ENCODE measurements at regions not wholly inside any gene's neighbourhood (a gene's known extent, or its start where the extent isn't known, plus 50 kb on each side); places are given as distances from the start of the nearest gene placed in this dataset.

GRCh38 chr3:174356596-174356995 is 502.5 kb upstream of the NAALADL2 start:
- dilution Hi-C loops (cut with MboI; ENCODE audit: extremely low pct_ligation_motif_present, low sequenced_read_pairs), result no loop called here
- H3K27ac ChIP-seq (ENCODE audit: control insufficient read depth, insufficient read depth, low read length), result no peak overlapping the region
- H4K20me1 ChIP-seq (ENCODE audit: control insufficient read depth, extremely low read depth, insufficient read depth, low read length), result no peaks in the 10 kb centered on the region
- H3K79me2 ChIP-seq (ENCODE audit: control insufficient read depth, insufficient read depth, low read length), result no peaks in the 10 kb centered on the region
- no peaks in the 10 kb centered on the region for H3K27me3 ChIP-seq (ENCODE audit: control insufficient read depth, extremely low read depth, insufficient read depth, low read length)
- no peak overlapping the region for H3K4me2 ChIP-seq (ENCODE audit: control insufficient read depth, extremely low read depth, insufficient read depth, low read depth, low read length)
- no peak overlapping the region for H3K4me3 ChIP-seq (ENCODE audit: control insufficient read depth in 2 of 3, extremely low read depth in 1 of 3, insufficient read depth in 2 of 3, low read depth in 1 of 3, low read length in 3 of 3)
- no peaks in the 10 kb centered on the region for H3K36me3 ChIP-seq (ENCODE audit: control insufficient read depth in 2 of 2, extremely low read depth in 1 of 2, insufficient read depth in 2 of 2, low read length in 2 of 2)
- no peak overlapping the region for H3K9ac ChIP-seq (ENCODE audit: control insufficient read depth, extremely low read depth, insufficient read depth, low read length)
- TF ChIP-seq EZH2 (IDR thresholded peaks at IDR 0.05; ENCODE audit: low read length), result no peak
- TF ChIP-seq, protein P1, sequence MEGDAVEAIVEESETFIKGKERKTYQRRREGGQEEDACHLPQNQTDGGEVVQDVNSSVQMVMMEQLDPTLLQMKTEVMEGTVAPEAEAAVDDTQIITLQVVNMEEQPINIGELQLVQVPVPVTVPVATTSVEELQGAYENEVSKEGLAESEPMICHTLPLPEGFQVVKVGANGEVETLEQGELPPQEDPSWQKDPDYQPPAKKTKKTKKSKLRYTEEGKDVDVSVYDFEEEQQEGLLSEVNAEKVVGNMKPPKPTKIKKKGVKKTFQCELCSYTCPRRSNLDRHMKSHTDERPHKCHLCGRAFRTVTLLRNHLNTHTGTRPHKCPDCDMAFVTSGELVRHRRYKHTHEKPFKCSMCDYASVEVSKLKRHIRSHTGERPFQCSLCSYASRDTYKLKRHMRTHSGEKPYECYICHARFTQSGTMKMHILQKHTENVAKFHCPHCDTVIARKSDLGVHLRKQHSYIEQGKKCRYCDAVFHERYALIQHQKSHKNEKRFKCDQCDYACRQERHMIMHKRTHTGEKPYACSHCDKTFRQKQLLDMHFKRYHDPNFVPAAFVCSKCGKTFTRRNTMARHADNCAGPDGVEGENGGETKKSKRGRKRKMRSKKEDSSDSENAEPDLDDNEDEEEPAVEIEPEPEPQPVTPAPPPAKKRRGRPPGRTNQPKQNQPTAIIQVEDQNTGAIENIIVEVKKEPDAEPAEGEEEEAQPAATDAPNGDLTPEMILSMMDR (optimal IDR thresholded peaks at IDR 0.05 in 1 of 3, IDR thresholded peaks at IDR 0.05 in 1 of 3, conservative IDR thresholded peaks at IDR 0.05 in 1 of 3; ENCODE audit: extremely low read depth in 1 of 3, insufficient read depth in 2 of 3, low read length in 3 of 3), result no peak
- H2AFZ ChIP-seq (ENCODE audit: control insufficient read depth, low read length), result no peak overlapping the region
- no peaks in the 10 kb centered on the region for H3K9me3 ChIP-seq (ENCODE audit: control insufficient read depth, low read depth, low read length)
- no peaks in the 10 kb centered on the region for H3K9me1 ChIP-seq (ENCODE audit: control insufficient read depth, extremely low read depth, insufficient read depth, low read length)
- FAIRE-seq (no peak), DNase-seq (ENCODE audit: low read depth, low spot score) (no peak)
- no peaks in the 10 kb centered on the region for H3K4me1 ChIP-seq (ENCODE audit: control insufficient read depth, extremely low read depth, insufficient read depth, low read length)

- Histone ChIP-seq H3K36me3 (ENCODE audit: control insufficient read depth in 2 of 2, extremely low read depth in 1 of 2, insufficient read depth in 2 of 2, low read length in 2 of 2) (no peaks in the 10 kb centered on the region), H3K9me1 (ENCODE audit: control insufficient read depth, extremely low read depth, insufficient read depth, low read length) (no peaks in the 10 kb centered on the region), H3K4me1 (ENCODE audit: control insufficient read depth, extremely low read depth, insufficient read depth, low read length) (no peaks in the 10 kb centered on the region), H3K27me3 (ENCODE audit: control insufficient read depth, extremely low read depth, insufficient read depth, low read length) (no peaks in the 10 kb centered on the region), H4K20me1 (ENCODE audit: control insufficient read depth, extremely low read depth, insufficient read depth, low read length) (no peaks in the 10 kb centered on the region), H3K4me3 (ENCODE audit: control insufficient read depth in 2 of 3, extremely low read depth in 1 of 3, insufficient read depth in 2 of 3, low read depth in 1 of 3, low read length in 3 of 3) (no peak overlapping the region), H3K27ac (ENCODE audit: control insufficient read depth, insufficient read depth, low read length) (no peak overlapping the region), H3K9ac (ENCODE audit: control insufficient read depth, extremely low read depth, insufficient read depth, low read length) (no peak overlapping the region), H3K9me3 (ENCODE audit: control insufficient read depth, low read depth, low read length) (no peaks in the 10 kb centered on the region), H2AFZ (ENCODE audit: control insufficient read depth, low read length) (no peak overlapping the region), H3K4me2 (ENCODE audit: control insufficient read depth, extremely low read depth, insufficient read depth, low read depth, low read length) (no peak overlapping the region), H3K79me2 (ENCODE audit: control insufficient read depth, insufficient read depth, low read length) (no peaks in the 10 kb centered on the region)
- no peak for FAIRE-seq
- dilution Hi-C loops (cut with MboI; ENCODE audit: extremely low pct_ligation_motif_present, low sequenced_read_pairs), result no loop called here
- no peak for DNase-seq (ENCODE audit: low read depth, low spot score)
- no peak for TF ChIP-seq EZH2 (IDR thresholded peaks at IDR 0.05; ENCODE audit: low read length)
- TF ChIP-seq, protein P1 (optimal IDR thresholded peaks at IDR 0.05 in 1 of 3, IDR thresholded peaks at IDR 0.05 in 1 of 3, conservative IDR thresholded peaks at IDR 0.05 in 1 of 3; ENCODE audit: extremely low read depth in 1 of 3, insufficient read depth in 2 of 3, low read length in 3 of 3), result no peak
These were observed 500.9 kb upstream of the NAALADL2 start for GRCh38 chr3:174358252-174358651.

Data from keratinocyte (primary cell).